ENCODE measurements at regions not wholly inside any gene's neighbourhood (a gene's known extent, or its start where the extent isn't known, plus 50 kb on each side); places are given as distances from the start of the nearest gene placed in this dataset.

DNA sequence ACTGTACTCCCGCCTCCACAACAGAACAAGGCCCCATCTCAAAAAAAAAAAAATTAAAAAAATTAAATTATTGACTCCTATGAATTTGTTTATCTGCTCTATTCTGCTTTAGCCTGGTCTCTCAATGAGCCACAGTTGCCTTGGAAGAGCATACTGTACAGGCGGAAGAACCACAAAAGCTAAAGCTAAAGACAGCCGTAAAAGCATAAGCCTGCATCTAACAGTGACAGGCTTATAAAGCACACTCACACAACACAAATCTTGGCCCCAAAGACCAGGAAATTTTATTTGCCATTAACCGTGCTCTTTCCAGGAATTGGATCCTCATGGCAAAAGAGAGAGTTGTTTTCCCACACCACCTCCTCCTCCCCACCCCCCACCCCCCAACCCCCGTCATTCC lies 53.5 kb upstream of the KLF3 start:
- TF ChIP-seq POLR2A (IDR thresholded peaks at IDR 0.05) (no peak), EP300 (IDR thresholded peaks at IDR 0.05) (no peak)
- TF ChIP-seq, protein P1, sequence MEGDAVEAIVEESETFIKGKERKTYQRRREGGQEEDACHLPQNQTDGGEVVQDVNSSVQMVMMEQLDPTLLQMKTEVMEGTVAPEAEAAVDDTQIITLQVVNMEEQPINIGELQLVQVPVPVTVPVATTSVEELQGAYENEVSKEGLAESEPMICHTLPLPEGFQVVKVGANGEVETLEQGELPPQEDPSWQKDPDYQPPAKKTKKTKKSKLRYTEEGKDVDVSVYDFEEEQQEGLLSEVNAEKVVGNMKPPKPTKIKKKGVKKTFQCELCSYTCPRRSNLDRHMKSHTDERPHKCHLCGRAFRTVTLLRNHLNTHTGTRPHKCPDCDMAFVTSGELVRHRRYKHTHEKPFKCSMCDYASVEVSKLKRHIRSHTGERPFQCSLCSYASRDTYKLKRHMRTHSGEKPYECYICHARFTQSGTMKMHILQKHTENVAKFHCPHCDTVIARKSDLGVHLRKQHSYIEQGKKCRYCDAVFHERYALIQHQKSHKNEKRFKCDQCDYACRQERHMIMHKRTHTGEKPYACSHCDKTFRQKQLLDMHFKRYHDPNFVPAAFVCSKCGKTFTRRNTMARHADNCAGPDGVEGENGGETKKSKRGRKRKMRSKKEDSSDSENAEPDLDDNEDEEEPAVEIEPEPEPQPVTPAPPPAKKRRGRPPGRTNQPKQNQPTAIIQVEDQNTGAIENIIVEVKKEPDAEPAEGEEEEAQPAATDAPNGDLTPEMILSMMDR (IDR thresholded peaks at IDR 0.05), result no peak

Measured in gastroesophageal sphincter (tissue), 3 donors.